ENCODE measurements at regions not wholly inside any gene's neighbourhood (a gene's known extent, or its start where the extent isn't known, plus 50 kb on each side); places are given as distances from the start of the nearest gene placed in this dataset.

- no peak for DNase-seq
Measured at GRCh38 chr18:78399992-78400503, 579.6 kb upstream of the SALL3 start.

- no peak for DNase-seq
Measured at GRCh38 chr18:78402440-78402839, 577.2 kb upstream of the SALL3 start.

GRCh38 chr18:78402966-78403365 is 576.7 kb upstream of the SALL3 start:
- no peak for DNase-seq

- DNase-seq, result no peak
Measured at GRCh38 chr18:78403371-78403770, 576.2 kb upstream of the SALL3 start.

- no peak for DNase-seq
Measured at GRCh38 chr18:78405763-78406162, 573.9 kb upstream of the SALL3 start.

- no peak for DNase-seq
Measured at GRCh38 chr18:78406743-78407465, 572.7 kb upstream of the SALL3 start.

- no peak for DNase-seq
Measured at GRCh38 chr18:78407466-78407844, 572.2 kb upstream of the SALL3 start.

GRCh38 chr18:78408623-78409022 is 571.0 kb upstream of the SALL3 start:
- no peak for DNase-seq

GRCh38 chr18:78410094-78410786 is 569.4 kb upstream of the SALL3 start:
- DNase-seq, result no peak

- no peak for DNase-seq
Measured at GRCh38 chr18:78411539-78411938, 568.1 kb upstream of the SALL3 start.

- no peak for DNase-seq
Measured at GRCh38 chr18:78414302-78414701, 565.3 kb upstream of the SALL3 start.

GRCh38 chr18:78416853-78417252 is 562.8 kb upstream of the SALL3 start:
- no peak for DNase-seq

GRCh38 chr18:78418379-78418778 is 561.2 kb upstream of the SALL3 start:
- DNase-seq, result no peak

- no peak for DNase-seq
Measured at GRCh38 chr18:78419171-78419570, 560.4 kb upstream of the SALL3 start.

GRCh38 chr18:78420116-78420515 is 559.5 kb upstream of the SALL3 start:
- DNase-seq, result no peak

GRCh38 chr18:78421392-78421791 is 558.2 kb upstream of the SALL3 start:
- DNase-seq, result no peak

- no peak for DNase-seq
Measured at GRCh38 chr18:78422336-78422735, 557.3 kb upstream of the SALL3 start.

GRCh38 chr18:78423811-78424210 is 555.8 kb upstream of the SALL3 start:
- DNase-seq, result no peak

- DNase-seq, result no peak
Measured at GRCh38 chr18:78424403-78425018, 555.1 kb upstream of the SALL3 start.

GRCh38 chr18:78425019-78425412 is 554.6 kb upstream of the SALL3 start:
- DNase-seq, result no peak

GRCh38 chr18:78427081-78427480 is 552.5 kb upstream of the SALL3 start:
- no peak for DNase-seq

- no peak for DNase-seq
Measured at GRCh38 chr18:78429127-78430108, 550.2 kb upstream of the SALL3 start.

All from NCI-H2171 treated with DMSO at 0.1 percent for 48 hours (cell line).